Peyer's patch (tissue), 4 donors: ENCODE measurements at regions not wholly inside any gene's neighbourhood (a gene's known extent, or its start where the extent isn't known, plus 50 kb on each side); places are given as distances from the start of the nearest gene placed in this dataset.

Experiments
- POLR2A ChIP-seq, 2 donors: fragments of 450-650 bp; IDR thresholded peaks; one replicate each; pipeline ENCODE4 v1.5.1; 2017; ENCODE audit warnings: antibody characterized with exemption in 2 of 2, mild to moderate bottlenecking in 2 of 2, moderate library complexity in 2 of 2
- TF ChIP-seq, protein P1 (sequence below), 6 experiments: fragments of 450-650 bp in 4 of 6; fragments of 200-600 bp in 2 of 6; sonication (generic) in 1 of 6; IDR thresholded peaks; one replicate each; pipeline ENCODE4 v1.5.1; 2017 to 2019; ENCODE audit warnings: antibody characterized with exemption in 6 of 6, mild to moderate bottlenecking in 3 of 6, moderate library complexity in 1 of 6

DNA sequence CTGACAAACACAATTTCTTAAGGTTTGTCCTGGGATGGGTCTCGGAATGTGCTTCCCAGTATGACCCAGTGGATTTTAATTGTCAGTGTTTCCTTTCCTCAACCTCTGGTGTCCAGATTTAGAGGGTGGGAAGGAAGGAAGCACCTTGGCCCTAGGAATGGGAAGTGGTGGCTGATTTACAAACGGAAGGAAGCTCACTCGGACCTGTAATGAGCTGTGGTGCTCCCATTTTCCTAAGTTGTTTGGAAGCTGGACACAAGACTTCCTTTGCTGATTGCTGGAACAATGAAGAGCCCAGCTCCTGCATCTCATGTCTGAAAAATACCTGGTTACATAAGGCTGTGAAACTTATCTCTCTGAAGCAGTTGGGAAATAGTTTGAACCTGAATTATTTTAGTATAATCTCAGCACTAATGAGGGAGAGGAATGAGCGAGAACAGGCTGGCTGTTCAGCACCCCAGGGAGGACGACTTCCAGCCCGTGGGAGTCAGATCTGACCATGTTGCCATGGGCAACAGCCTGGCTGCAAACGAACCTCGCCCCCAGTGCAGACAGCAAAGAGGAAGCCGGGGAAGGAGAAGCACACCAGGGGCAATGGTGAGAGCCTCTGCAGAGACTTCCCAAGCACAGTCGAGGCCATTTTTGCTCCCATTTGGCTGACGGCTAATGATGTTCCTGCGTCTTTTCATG, 74.4 kb upstream of the ASB18 start:
- TF ChIP-seq, protein P1, sequence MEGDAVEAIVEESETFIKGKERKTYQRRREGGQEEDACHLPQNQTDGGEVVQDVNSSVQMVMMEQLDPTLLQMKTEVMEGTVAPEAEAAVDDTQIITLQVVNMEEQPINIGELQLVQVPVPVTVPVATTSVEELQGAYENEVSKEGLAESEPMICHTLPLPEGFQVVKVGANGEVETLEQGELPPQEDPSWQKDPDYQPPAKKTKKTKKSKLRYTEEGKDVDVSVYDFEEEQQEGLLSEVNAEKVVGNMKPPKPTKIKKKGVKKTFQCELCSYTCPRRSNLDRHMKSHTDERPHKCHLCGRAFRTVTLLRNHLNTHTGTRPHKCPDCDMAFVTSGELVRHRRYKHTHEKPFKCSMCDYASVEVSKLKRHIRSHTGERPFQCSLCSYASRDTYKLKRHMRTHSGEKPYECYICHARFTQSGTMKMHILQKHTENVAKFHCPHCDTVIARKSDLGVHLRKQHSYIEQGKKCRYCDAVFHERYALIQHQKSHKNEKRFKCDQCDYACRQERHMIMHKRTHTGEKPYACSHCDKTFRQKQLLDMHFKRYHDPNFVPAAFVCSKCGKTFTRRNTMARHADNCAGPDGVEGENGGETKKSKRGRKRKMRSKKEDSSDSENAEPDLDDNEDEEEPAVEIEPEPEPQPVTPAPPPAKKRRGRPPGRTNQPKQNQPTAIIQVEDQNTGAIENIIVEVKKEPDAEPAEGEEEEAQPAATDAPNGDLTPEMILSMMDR (IDR thresholded peaks at IDR 0.05): no peak
- TF ChIP-seq POLR2A (IDR thresholded peaks at IDR 0.05): no peak
